PC-3 (cell line): ENCODE measurements at regions not wholly inside any gene's neighbourhood (a gene's known extent, or its start where the extent isn't known, plus 50 kb on each side); places are given as distances from the start of the nearest gene placed in this dataset.

Experiments used
- ATAC-seq: fragments of 200-7000 bp; cut with Tn5 transposase; 2 replicates; pipeline ENCODE4 v1.9.1; 2020; ENCODE audit warnings: mild to moderate bottlenecking, moderate library complexity
- BruUV-seq: library from RNA; stranded (reverse); fragments of 400-500 nt; replicated peaks from 2 replicates; lab custom pipeline; 2021; lab: Mats Ljungman, UMichigan
- CTCF ChIA-PET: fragments of 300-600 bp; sonication (Branson Sonifier 250); formaldehyde crosslinking; loops from one replicate; lab custom pipeline; 2022; ENCODE audit warnings: antibody characterized with exemption; lab: Charles Lee
- POLR2A ChIA-PET: fragments of 300-600 bp; sonication (Branson Sonifier 250); formaldehyde crosslinking; loops from one replicate; lab custom pipeline; 2022; ENCODE audit warnings: antibody characterized with exemption; ENCODE audit not compliant: unreplicated experiment; lab: Charles Lee
- DNase-seq: peaks from one replicate; pipeline ENCODE4 v3.0.0-alpha.2; 2015
- H2AFZ ChIP-seq: fragments of 300-600 bp; sonication (generic); 2 replicates; pipeline ENCODE4 v1.6.0; 2016; ENCODE audit warnings: antibody characterized with exemption, low read length
- H3F3A ChIP-seq: fragments of 300-600 bp; sonication (generic); one replicate; pipeline ENCODE4 v1.6.0; 2017; ENCODE audit warnings: antibody characterized with exemption, low read length, control low read depth, mild to moderate bottlenecking; ENCODE audit not compliant: unreplicated experiment
- H3K27ac ChIP-seq: fragments of 300-600 bp; sonication (generic); 2 replicates; pipeline ENCODE4 v1.5.1; 2016; ENCODE audit warnings: mild to moderate bottlenecking, low read length
- H3K27me3 ChIP-seq: fragments of 300-600 bp; sonication (generic); 2 replicates; pipeline ENCODE4 v1.6.1; 2016; ENCODE audit warnings: low read length, mixed read lengths
- H3K36me3 ChIP-seq: fragments of 300-600 bp; sonication (generic); 2 replicates; pipeline ENCODE4 v1.6.1; 2016; ENCODE audit warnings: low read depth, mixed run types, low read length, mixed read lengths
- H3K4me1 ChIP-seq: fragments of 300-600 bp; sonication (generic); 2 replicates; pipeline ENCODE4 v1.5.1; 2016; ENCODE audit warnings: low read length; ENCODE audit not compliant: insufficient read depth
- H3K4me2 ChIP-seq: fragments of 300-600 bp; sonication (generic); 2 replicates; pipeline ENCODE4 v1.6.0; 2016; ENCODE audit warnings: low read length
- H3K4me3 ChIP-seq: fragments of 300-600 bp; sonication (generic); 2 replicates; pipeline ENCODE4 v1.5.1; 2016; ENCODE audit warnings: mild to moderate bottlenecking, low read length, mixed read lengths
- H3K79me2 ChIP-seq: fragments of 300-600 bp; sonication (generic); 2 replicates; pipeline ENCODE4 v1.6.1; 2017; ENCODE audit warnings: low read length, mixed read lengths
- H3K9ac ChIP-seq: fragments of 300-600 bp; sonication (generic); 2 replicates; pipeline ENCODE4 v1.6.0; 2016; ENCODE audit warnings: mild to moderate bottlenecking, low read length
- H3K9me2 ChIP-seq: fragments of 300-600 bp; sonication (generic); replicated peaks from 2 replicates; pipeline ENCODE4 v1.6.1; 2016; ENCODE audit warnings: mixed run types, low read length, mixed read lengths
- H3K9me3 ChIP-seq: fragments of 300-600 bp; sonication (generic); 2 replicates; pipeline ENCODE4 v1.6.1; 2016; ENCODE audit warnings: low read length, mixed read lengths
- H4K20me1 ChIP-seq: fragments of 300-600 bp; sonication (generic); 2 replicates; pipeline ENCODE4 v1.6.1; 2016; ENCODE audit warnings: low read length, mixed read lengths
- EZH2 ChIP-seq: fragments of 300-600 bp; sonication (generic); IDR thresholded peaks from one replicate; pipeline ENCODE4 v1.6.1; 2017; ENCODE audit warnings: antibody characterized with exemption, mild to moderate bottlenecking, low read length; ENCODE audit not compliant: unreplicated experiment
- EZH2phosphoT487 ChIP-seq: fragments of 300-600 bp; sonication (generic); IDR thresholded peaks from 2 replicates; pipeline ENCODE4 v1.6.1; 2018; ENCODE audit warnings: mild to moderate bottlenecking, antibody characterized with exemption, low read length, borderline replicate concordance
- intact Hi-C: fragments of 100-400 bp; cut with micrococcal nuclease; formaldehyde crosslinking; loops from 2 replicates; pipeline ENCODE4 v1.9.0; 2023
- TF ChIP-seq, protein P1 (sequence below): fragments of 300-600 bp; sonication (generic); conservative IDR thresholded peaks from 2 replicates; pipeline ENCODE4 v1.5.1; 2017; ENCODE audit warnings: antibody characterized with exemption, low read depth, mild to moderate bottlenecking, low read length

DNA sequence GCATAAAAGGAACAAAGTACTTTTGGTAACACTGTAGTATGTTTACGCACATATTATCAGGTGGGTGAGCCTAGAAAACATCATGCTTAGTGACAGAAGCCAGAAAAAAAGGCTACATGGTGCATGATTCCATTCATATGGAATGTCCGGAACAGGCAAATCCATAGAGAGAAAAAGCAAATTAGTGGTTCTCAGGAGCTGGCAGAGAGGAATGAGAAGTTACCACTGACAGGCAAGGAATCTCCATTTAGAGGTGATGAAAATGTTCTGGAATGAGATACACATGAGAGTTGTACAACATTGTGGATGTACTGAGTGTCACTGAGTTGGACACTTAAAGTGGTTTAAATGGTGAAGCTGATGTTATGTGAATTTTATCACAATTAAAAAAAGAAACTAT is 976.9 kb downstream of the NLGN4Y start:
- intact Hi-C loops, result no loop called here
- ChIA-PET POLR2A (no interaction called here), CTCF (no interaction called here)

DNA sequence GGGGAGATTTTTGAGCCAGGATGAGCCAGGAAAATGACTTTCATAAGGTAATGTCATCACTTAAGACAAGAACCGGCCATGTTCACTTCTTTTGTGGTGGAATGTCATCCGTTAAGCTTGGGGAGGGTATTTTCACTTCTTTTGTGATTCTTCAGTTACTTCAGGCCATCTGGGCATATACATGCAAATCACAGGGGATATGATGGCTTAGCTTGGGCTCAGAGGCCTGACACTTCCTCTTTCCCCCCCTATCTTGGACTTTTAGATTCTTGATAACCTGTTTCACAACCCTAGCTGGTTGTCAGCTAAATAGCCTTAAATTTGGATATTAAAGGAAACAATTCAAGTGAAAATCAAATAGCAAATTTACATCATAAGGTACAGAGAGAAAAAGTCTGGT is 986.0 kb downstream of the NLGN4Y start:
- POLR2A ChIA-PET, result no interaction called here
- Histone ChIP-seq H2AFZ (no peak overlapping the region), H3K9ac (no peak overlapping the region), H3K27ac (no peak overlapping the region), H3K9me2 (no peaks in the 10 kb centered on the region), H3K4me3 (no peak overlapping the region), H3K4me1 (no peaks in the 10 kb centered on the region), H3K4me2 (no peak overlapping the region), H3K9me3 (no peaks in the 10 kb centered on the region), H4K20me1 (no peaks in the 10 kb centered on the region), H3K79me2 (no peaks in the 10 kb centered on the region), H3F3A (no peaks in the 10 kb centered on the region), H3K27me3 (no peaks in the 10 kb centered on the region), H3K36me3 (no peaks in the 10 kb centered on the region)
- intact Hi-C loops, result no loop called here
- TF ChIP-seq, protein P1, sequence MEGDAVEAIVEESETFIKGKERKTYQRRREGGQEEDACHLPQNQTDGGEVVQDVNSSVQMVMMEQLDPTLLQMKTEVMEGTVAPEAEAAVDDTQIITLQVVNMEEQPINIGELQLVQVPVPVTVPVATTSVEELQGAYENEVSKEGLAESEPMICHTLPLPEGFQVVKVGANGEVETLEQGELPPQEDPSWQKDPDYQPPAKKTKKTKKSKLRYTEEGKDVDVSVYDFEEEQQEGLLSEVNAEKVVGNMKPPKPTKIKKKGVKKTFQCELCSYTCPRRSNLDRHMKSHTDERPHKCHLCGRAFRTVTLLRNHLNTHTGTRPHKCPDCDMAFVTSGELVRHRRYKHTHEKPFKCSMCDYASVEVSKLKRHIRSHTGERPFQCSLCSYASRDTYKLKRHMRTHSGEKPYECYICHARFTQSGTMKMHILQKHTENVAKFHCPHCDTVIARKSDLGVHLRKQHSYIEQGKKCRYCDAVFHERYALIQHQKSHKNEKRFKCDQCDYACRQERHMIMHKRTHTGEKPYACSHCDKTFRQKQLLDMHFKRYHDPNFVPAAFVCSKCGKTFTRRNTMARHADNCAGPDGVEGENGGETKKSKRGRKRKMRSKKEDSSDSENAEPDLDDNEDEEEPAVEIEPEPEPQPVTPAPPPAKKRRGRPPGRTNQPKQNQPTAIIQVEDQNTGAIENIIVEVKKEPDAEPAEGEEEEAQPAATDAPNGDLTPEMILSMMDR, result no peak
- TF ChIP-seq EZH2phosphoT487 (no peak), EZH2 (no peak)
- ATAC-seq (no peak), DNase-seq (no peak)
- no TSS peak for BruUV-seq
- CTCF ChIA-PET, result no interaction called here

More for the DNA sequence above, 976.9 kb downstream of the NLGN4Y start:
- no peak overlapping the region for H3K4me2 ChIP-seq
- H3K9ac ChIP-seq, result no peak overlapping the region
- DNase-seq, result no peak
- no peaks in the 10 kb centered on the region for H3K4me1 ChIP-seq
- no peaks in the 10 kb centered on the region for H3K27me3 ChIP-seq
- no peak for ATAC-seq
- H3K27ac ChIP-seq, result no peak overlapping the region
- H3K9me2 ChIP-seq, result no peaks in the 10 kb centered on the region
- H3K4me3 ChIP-seq, result no peak overlapping the region
- H3K79me2 ChIP-seq, result no peaks in the 10 kb centered on the region
- BruUV-seq, result no TSS peak
- no peaks in the 10 kb centered on the region for H3K9me3 ChIP-seq
- no peak overlapping the region for H2AFZ ChIP-seq
- H3K36me3 ChIP-seq, result no peaks in the 10 kb centered on the region
- H3F3A ChIP-seq, result no peaks in the 10 kb centered on the region
- no peaks in the 10 kb centered on the region for H4K20me1 ChIP-seq
- TF ChIP-seq EZH2, result no peak
- TF ChIP-seq, protein P1, result no peak
- no peak for TF ChIP-seq EZH2phosphoT487

DNA sequence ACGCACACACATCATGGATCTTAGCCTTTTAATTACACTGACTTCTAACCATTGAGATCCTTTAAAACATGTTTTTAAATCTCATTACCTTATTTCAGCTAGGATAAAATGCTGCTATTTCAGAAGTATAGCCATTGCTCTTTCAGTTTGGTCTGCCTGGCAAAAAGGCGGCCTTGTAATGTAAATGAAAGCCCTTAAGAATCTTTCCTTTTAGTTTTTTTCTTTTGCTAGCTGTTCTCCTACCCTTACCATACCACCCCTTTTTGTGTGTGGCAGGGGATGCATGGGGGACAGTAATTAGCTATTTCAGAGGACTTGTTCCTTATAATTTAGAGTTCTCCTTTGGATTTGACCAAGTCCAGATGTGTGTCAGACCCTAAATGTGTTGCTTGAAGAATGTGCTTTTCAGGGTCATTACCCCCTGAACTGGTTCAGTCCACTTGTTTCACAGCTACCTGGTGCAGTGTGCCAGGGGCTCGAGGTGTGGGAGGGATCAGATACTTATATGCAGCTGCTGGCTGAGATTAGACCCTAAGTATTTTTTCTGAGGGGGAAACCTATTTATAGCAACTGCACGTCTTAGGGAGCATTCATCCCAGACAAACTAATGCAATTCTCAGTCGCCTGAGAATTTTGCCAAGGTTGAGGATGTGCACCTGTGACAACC is 986.8 kb downstream of the NLGN4Y start:
- no TSS peak for BruUV-seq
- no peak overlapping the region for H2AFZ ChIP-seq
- no peaks in the 10 kb centered on the region for H3K4me1 ChIP-seq
- no peak overlapping the region for H3K27ac ChIP-seq
- H3K4me2 ChIP-seq, result no peak overlapping the region
- DNase-seq, result no peak
- H3K79me2 ChIP-seq, result no peaks in the 10 kb centered on the region
- H4K20me1 ChIP-seq, result no peaks in the 10 kb centered on the region
- H3K36me3 ChIP-seq, result no peaks in the 10 kb centered on the region
- POLR2A ChIA-PET, result no interaction called here
- no peaks in the 10 kb centered on the region for H3K27me3 ChIP-seq
- intact Hi-C loops, result no loop called here
- ATAC-seq, result no peak
- no peaks in the 10 kb centered on the region for H3K9me2 ChIP-seq
- no peaks in the 10 kb centered on the region for H3F3A ChIP-seq
- TF ChIP-seq EZH2, result no peak
- no peak for TF ChIP-seq EZH2phosphoT487
- TF ChIP-seq, protein P1, result no peak
- no peak overlapping the region for H3K4me3 ChIP-seq
- no peaks in the 10 kb centered on the region for H3K9me3 ChIP-seq
- CTCF ChIA-PET, result no interaction called here
- H3K9ac ChIP-seq, result no peak overlapping the region
